Astrocyte of the spinal cord (primary cell): ENCODE measurements at regions not wholly inside any gene's neighbourhood (a gene's known extent, or its start where the extent isn't known, plus 50 kb on each side); places are given as distances from the start of the nearest gene placed in this dataset.

ENCODE experiments used
- DNase-seq: peaks from one replicate; pipeline ENCODE4 v3.0.0; 2011; ENCODE audit warnings: low read depth, low spot score
- H3K4me3 ChIP-seq: 2 replicates; pipeline ENCODE4 v1.5.1; 2011; ENCODE audit warnings: low read depth, mild to moderate bottlenecking, low read length, moderate library complexity
- in situ Hi-C: cut with HindIII; loops from 2 replicates; pipeline ENCODE4 v1.10.0; 2017; ENCODE audit warnings: low sequenced_read_pairs
- TF ChIP-seq, protein P1 (sequence below): IDR thresholded peaks from 2 replicates; pipeline ENCODE4 v1.5.1; 2012; ENCODE audit warnings: low read depth, mild to moderate bottlenecking, low read length, inconsistent platforms

DNA sequence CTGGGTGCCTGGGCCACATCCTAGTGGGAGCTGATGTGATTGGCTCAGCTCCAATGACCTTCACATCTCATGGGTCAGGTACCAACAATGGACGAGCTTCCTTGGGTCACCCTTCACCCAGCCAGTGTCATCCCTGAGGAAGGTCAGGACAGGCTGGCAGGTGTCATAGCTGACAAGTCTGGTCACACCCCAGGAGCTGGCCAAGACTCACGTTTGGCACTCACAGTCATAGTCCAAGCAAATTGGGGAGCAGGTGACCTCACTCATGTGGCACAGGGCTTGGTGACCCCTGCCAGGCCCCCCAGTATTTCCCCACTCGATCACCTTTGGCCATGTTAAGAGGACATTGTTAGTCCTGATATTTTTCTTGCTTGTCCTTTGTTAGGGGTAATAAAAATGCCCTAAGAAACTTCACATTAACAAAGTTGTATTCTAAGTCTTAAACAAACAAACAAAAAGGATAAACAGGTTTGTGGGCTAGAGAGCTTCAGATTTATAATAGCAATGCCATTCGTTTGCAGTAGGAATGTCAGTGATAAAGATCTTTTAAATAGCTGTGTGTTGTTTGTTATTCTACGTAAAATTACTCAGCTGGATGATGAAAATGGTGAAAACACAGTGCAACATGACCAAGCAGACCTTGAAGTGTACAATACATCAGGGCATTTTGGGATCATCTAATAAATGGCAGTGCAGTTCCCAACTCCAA, 79.5 kb upstream of the POMGNT2 start:
- in situ Hi-C loops, result no loop called here
- TF ChIP-seq, protein P1, sequence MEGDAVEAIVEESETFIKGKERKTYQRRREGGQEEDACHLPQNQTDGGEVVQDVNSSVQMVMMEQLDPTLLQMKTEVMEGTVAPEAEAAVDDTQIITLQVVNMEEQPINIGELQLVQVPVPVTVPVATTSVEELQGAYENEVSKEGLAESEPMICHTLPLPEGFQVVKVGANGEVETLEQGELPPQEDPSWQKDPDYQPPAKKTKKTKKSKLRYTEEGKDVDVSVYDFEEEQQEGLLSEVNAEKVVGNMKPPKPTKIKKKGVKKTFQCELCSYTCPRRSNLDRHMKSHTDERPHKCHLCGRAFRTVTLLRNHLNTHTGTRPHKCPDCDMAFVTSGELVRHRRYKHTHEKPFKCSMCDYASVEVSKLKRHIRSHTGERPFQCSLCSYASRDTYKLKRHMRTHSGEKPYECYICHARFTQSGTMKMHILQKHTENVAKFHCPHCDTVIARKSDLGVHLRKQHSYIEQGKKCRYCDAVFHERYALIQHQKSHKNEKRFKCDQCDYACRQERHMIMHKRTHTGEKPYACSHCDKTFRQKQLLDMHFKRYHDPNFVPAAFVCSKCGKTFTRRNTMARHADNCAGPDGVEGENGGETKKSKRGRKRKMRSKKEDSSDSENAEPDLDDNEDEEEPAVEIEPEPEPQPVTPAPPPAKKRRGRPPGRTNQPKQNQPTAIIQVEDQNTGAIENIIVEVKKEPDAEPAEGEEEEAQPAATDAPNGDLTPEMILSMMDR, result no peak
- H3K4me3 ChIP-seq, result no peak overlapping the region
- DNase-seq, result peak; percentile 38

DNA sequence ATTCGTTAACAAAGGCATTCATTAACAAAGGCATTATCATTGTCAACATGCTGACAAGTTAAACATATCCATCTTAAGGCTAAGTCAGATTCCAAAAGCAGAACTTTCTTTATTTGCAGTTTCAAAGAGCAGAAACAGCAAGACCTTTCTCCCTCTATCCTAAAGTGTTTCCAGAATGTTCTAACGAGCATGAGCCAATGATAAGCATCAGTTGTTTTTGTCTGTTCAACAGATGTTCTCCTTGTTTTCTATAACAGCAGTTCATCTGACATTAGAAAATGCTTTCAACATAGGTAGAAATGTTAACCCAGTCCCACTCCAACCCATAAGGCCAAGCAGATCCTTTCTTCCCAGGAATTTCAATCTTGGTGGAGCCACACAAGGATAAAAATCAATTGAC, 77.6 kb upstream of the POMGNT2 start:
- TF ChIP-seq, protein P1, result no peak
- in situ Hi-C loops, result no loop called here
- no peak overlapping the region for H3K4me3 ChIP-seq
- DNase-seq, result no peak

DNA sequence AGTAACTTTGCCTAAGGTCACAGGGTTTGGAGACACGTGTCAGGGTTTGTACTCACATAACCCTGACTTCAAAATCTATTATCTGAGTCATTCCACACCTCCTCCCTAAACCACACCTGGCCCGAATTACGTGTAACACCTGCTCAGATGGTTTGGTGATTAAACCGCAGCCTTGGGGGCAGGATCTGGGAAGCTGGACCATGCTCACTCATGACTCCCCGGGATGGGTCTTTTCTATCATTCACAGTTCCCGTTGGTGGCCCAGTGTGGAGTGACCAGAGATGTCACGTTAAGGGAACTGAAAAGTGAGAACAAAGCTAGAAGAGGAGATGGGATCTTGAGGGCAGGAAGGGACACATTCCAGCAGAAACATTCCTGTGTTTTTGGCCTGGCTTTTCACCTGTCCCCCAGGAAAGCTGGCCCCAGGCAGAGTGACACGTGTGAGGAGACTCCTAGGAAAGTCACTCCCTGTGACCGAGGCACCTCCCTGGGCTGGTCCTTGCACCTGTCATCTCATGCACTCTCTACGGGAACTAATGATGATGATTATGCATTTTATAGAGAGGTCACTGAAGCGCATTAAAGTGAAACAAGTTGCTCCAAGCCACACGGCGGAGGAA, 75.4 kb upstream of the POMGNT2 start:
- no peak overlapping the region for H3K4me3 ChIP-seq
- no peak for DNase-seq
- TF ChIP-seq, protein P1, result no peak
- in situ Hi-C loops, result no loop called here

DNA sequence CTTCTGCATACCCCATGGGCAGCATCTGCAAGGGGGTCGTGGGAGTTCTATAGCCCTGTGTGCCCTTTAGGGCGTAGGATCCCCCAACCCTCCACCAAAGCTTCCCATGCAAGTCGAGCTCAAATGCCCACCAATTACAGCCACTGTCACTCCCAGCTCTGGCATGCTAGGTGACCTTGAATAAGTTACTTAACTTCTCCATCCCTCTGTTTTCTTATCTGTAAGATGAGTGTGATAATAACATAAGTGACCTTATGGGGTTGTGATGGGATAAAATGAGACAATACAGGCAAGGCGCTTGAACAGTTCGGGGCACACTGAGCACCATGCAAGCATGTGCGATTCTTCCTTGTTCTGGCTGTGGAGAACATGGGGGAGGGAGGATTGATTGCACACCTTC, 74.8 kb upstream of the POMGNT2 start:
- in situ Hi-C loops, result no loop called here
- TF ChIP-seq, protein P1, result no peak
- no peak overlapping the region for H3K4me3 ChIP-seq
- no peak for DNase-seq

DNA sequence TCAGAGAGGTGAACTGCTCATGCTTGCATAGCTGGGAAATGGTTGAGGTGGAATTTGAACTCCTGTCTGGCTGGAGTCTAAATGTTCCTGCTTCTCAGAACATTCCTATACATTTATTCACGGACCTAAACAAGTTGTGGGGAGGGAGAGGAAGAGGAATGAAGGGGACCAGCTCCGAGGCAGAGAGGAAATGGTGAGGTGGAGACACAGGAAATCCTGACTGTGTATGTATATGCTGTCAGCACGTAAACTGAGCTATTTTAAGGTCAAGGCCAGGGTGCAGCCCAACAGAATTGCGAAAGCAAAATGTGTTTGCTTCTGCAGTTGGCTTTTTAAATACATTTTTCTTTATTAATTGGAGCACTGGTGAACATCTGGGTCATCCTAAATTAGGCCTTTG, 74.1 kb upstream of the POMGNT2 start:
- TF ChIP-seq, protein P1, result no peak
- in situ Hi-C loops, result no loop called here
- DNase-seq, result peak; percentile 83
- no peak overlapping the region for H3K4me3 ChIP-seq

DNA sequence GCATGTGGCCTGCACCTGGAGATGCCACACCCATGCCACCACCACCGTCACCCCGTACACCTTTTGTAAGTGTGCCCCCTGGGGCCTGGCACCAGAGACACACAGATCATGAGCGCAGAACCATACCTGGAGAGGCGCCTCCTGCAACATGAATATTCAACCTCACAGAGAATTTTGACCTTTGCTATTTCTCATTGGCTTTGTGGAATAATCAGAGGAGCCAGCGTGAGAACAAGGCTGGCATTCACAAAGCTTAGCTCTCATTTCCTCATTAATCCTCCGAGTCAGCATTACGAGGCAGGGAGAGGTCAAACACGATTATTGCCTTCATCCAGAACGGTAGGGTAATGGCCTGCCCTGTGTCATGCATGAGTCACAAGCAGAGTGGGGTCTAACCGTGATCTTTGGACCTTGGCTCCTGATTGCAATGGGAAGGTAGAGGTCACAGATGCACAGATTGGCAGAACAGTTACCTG, 73.0 kb upstream of the POMGNT2 start:
- no peak overlapping the region for H3K4me3 ChIP-seq
- peak; percentile 43 for DNase-seq
- in situ Hi-C loops, result no loop called here
- TF ChIP-seq, protein P1, result no peak
